IMR-90 (cell line): ENCODE measurements at regions not wholly inside any gene's neighbourhood (a gene's known extent, or its start where the extent isn't known, plus 50 kb on each side); places are given as distances from the start of the nearest gene placed in this dataset.

Source experiments
- ATAC-seq: fragments of 200-7000 bp; cut with Tn5 transposase; 2 replicates; pipeline ENCODE4 v1.9.1; 2020; ENCODE audit warnings: low read depth, mild to moderate bottlenecking, moderate library complexity
- BruUV-seq: library from RNA; stranded (reverse); fragments of 400-500 nt; replicated peaks from 2 replicates; lab custom pipeline; 2021; lab: Mats Ljungman, UMichigan
- CTCF ChIA-PET: fragments of 300-600 bp; formaldehyde crosslinking; extraction: SDS; loops from one replicate; lab custom pipeline; 2021; ENCODE audit warnings: antibody characterized with exemption; lab: Yijun Ruan, JAX
- POLR2A ChIA-PET: fragments of 300-600 bp; sonication (Branson Sonifier 250); formaldehyde crosslinking; loops from one replicate; lab custom pipeline; 2022; ENCODE audit warnings: antibody characterized with exemption; ENCODE audit not compliant: unreplicated experiment; lab: Charles Lee
- DNase-seq: peaks from one replicate; pipeline ENCODE4 v3.0.0; 2013
- H2AFZ ChIP-seq: replicated peaks from 2 replicates; pipeline ENCODE3; 2013; ENCODE audit warnings: low read length, mild to moderate bottlenecking; ENCODE audit not compliant: poor library complexity
- H2AK5ac ChIP-seq: 2 replicates; pipeline ENCODE4 v1.6.1; 2013; ENCODE audit warnings: low read depth, low read length, inconsistent platforms
- H2AK9ac ChIP-seq: replicated peaks from 2 replicates; pipeline ENCODE3; 2013; ENCODE audit warnings: mild to moderate bottlenecking, low read depth, low read length, moderate library complexity; ENCODE audit not compliant: poor library complexity
- H2BK120ac ChIP-seq: 2 replicates; pipeline ENCODE4 v1.6.1; 2013; ENCODE audit warnings: low read depth, low read length, inconsistent platforms
- H2BK15ac ChIP-seq: 3 replicates; pipeline ENCODE4 v1.6.1; 2013; ENCODE audit warnings: low read depth, low read length, inconsistent platforms
- H2BK20ac ChIP-seq: 2 replicates; pipeline ENCODE4 v1.6.1; 2013; ENCODE audit warnings: low read depth, mild to moderate bottlenecking, inconsistent platforms, low read length, moderate library complexity
- H2BK5ac ChIP-seq: 2 replicates; pipeline ENCODE4 v1.6.1; 2013; ENCODE audit warnings: mild to moderate bottlenecking, low read depth, low read length, inconsistent platforms; ENCODE audit not compliant: poor library complexity, severe bottlenecking
- H3K14ac ChIP-seq: replicated peaks from 2 replicates; pipeline ENCODE4 v1.6.1; 2013; ENCODE audit warnings: low read depth, low read length, inconsistent platforms
- H3K18ac ChIP-seq: 2 replicates; pipeline ENCODE4 v1.6.1; 2013; ENCODE audit warnings: low read depth, low read length, control low read depth
- H3K23ac ChIP-seq: 2 replicates; pipeline ENCODE4 v1.6.1; 2013; ENCODE audit warnings: low read depth, low read length, inconsistent platforms
- H3K27ac ChIP-seq: 2 replicates; pipeline ENCODE4 v1.5.1; 2013; ENCODE audit warnings: mild to moderate bottlenecking, control low read depth, low read length; ENCODE audit not compliant: insufficient read depth
- H3K27me3 ChIP-seq: 2 replicates; pipeline ENCODE4 v1.6.1; 2013; ENCODE audit warnings: low read length; ENCODE audit not compliant: control insufficient read depth, insufficient read depth
- H3K36me3 ChIP-seq: 2 replicates; pipeline ENCODE4 v1.6.1; 2013; ENCODE audit warnings: low read length, mixed read lengths; ENCODE audit not compliant: control insufficient read depth, insufficient read depth
- H3K4ac ChIP-seq: 2 replicates; pipeline ENCODE4 v1.6.1; 2013; ENCODE audit warnings: low read depth, low read length, inconsistent platforms
- H3K4me1 ChIP-seq: 2 replicates; pipeline ENCODE4 v1.6.1; 2013; ENCODE audit warnings: low read length, mixed read lengths; ENCODE audit not compliant: control insufficient read depth, insufficient read depth
- H3K4me2 ChIP-seq: 2 replicates; pipeline ENCODE4 v1.6.1; 2013; ENCODE audit warnings: low read depth, mild to moderate bottlenecking, control low read depth, low read length, moderate library complexity
- H3K4me3 ChIP-seq: 2 replicates; pipeline ENCODE4 v1.5.1; 2013; ENCODE audit warnings: low read depth, mild to moderate bottlenecking, control low read depth, low read length, moderate library complexity; ENCODE audit not compliant: insufficient read depth
- H3K56ac ChIP-seq: 2 replicates; pipeline ENCODE4 v1.6.1; 2013; ENCODE audit warnings: low read length, inconsistent platforms; ENCODE audit not compliant: insufficient read depth; ENCODE audit errors: extremely low read depth
- H3K79me1 ChIP-seq, 2 experiments: 2 replicates each; pipeline ENCODE4 v1.6.1; 2013; ENCODE audit warnings: low read length in 2 of 2, inconsistent platforms in 1 of 2, low read depth in 1 of 2
- H3K9ac ChIP-seq: 2 replicates; pipeline ENCODE4 v1.6.1; 2013; ENCODE audit warnings: low read depth, low read length, control low read depth
- H3K9me1 ChIP-seq: 2 replicates; pipeline ENCODE4 v1.6.1; 2013; ENCODE audit warnings: low read length, inconsistent platforms; ENCODE audit not compliant: insufficient read depth
- H3K9me3 ChIP-seq: 2 replicates; pipeline ENCODE4 v1.6.1; 2013; ENCODE audit warnings: low read length; ENCODE audit not compliant: control insufficient read depth, insufficient read depth
- H4K20me1 ChIP-seq: 2 replicates; pipeline ENCODE4 v1.6.1; 2013; ENCODE audit warnings: low read length, inconsistent platforms; ENCODE audit not compliant: insufficient read depth
- H4K5ac ChIP-seq: 2 replicates; pipeline ENCODE4 v1.6.1; 2013; ENCODE audit warnings: mild to moderate bottlenecking, low read depth, low read length, control low read depth
- H4K8ac ChIP-seq, 2 experiments: 2 replicates each; pipeline ENCODE4 v1.6.1; 2013; ENCODE audit warnings: low read depth in 2 of 2, low read length in 2 of 2, control low read depth in 1 of 2, inconsistent platforms in 1 of 2
- H4K91ac ChIP-seq: 2 replicates; pipeline ENCODE4 v1.6.1; 2013; ENCODE audit warnings: low read depth, low read length, inconsistent platforms; ENCODE audit not compliant: insufficient read depth
- MAFK ChIP-seq: IDR thresholded peaks from 2 replicates; pipeline ENCODE4 v1.6.1; 2012; ENCODE audit warnings: low read depth, low read length, improper control_type of control experiment
- MAZ ChIP-seq: IDR thresholded peaks from 2 replicates; pipeline ENCODE4 v1.6.1; 2012; ENCODE audit warnings: low read depth, mild to moderate bottlenecking, low read length, improper control_type of control experiment, moderate library complexity, borderline replicate concordance
- RCOR1 ChIP-seq: IDR thresholded peaks from 2 replicates; pipeline ENCODE4 v1.6.1; 2012; ENCODE audit warnings: mild to moderate bottlenecking, low read length, improper control_type of control experiment; ENCODE audit not compliant: insufficient replicate concordance
- RFX5 ChIP-seq: IDR thresholded peaks from 2 replicates; pipeline ENCODE4 v1.8.0; 2012; ENCODE audit warnings: low read depth, mild to moderate bottlenecking, low read length, moderate library complexity
- WGBS, 2 experiments: methylation state at CpG; one replicate each; pipeline versions ENCODE4 v1.1.5 to v1.1.7; 2013; ENCODE audit warnings: missing lambda C conversion rate in 2 of 2; ENCODE audit not compliant: insufficient read length in 1 of 2; ENCODE audit errors: extremely low coverage in 2 of 2; 5-methylcytosine and 5-hydroxymethylcytosine counted together
- dilution Hi-C: fragments of 300-500 bp; cut with HindIII; formaldehyde crosslinking; loops from one replicate; pipeline ENCODE4 v1.14.3; 2018; ENCODE audit warnings: low sequenced_read_pairs; ENCODE audit not compliant: unreplicated experiment
- in situ Hi-C: fragments of 300-500 bp; cut with MboI; formaldehyde crosslinking; loops from 3 replicates; pipeline ENCODE4 v1.14.3; 2019; ENCODE audit warnings: low sequenced_read_pairs, inconsistent platforms, mixed read lengths
- intact Hi-C: fragments of 100-400 bp; cut with micrococcal nuclease; formaldehyde crosslinking; loops from 2 replicates; pipeline ENCODE4 v1.10.0; 2022

- intact Hi-C loops (no loop called here), in situ Hi-C loops (no loop called here), dilution Hi-C loops (no loop called here)
- Histone ChIP-seq H3K9ac (no peak overlapping the region), H4K8ac (no peak overlapping the region), H2BK5ac (no peak overlapping the region), H2AK9ac (no peak overlapping the region), H2BK15ac (no peak overlapping the region), H2BK120ac (no peak overlapping the region), H3K36me3 (no peaks in the 10 kb centered on the region), H3K9me1 (no peaks in the 10 kb centered on the region), H3K4me3 (no peak overlapping the region), H2BK20ac (no peak overlapping the region), H3K4me2 (no peak overlapping the region), H3K27ac (no peak overlapping the region), H3K79me1 (no peaks in the 10 kb centered on the region), H3K9me3 (peaks cover 36% of the 10 kb centered on the region), H3K27me3 (no peaks in the 10 kb centered on the region), H4K5ac (no peak overlapping the region), H3K23ac (no peak overlapping the region), H2AFZ (no peak overlapping the region), H3K4ac (no peak overlapping the region), H3K14ac (no peak overlapping the region), H3K18ac (no peak overlapping the region), H3K56ac (no peak overlapping the region), H2AK5ac (no peak overlapping the region), H3K4me1 (no peaks in the 10 kb centered on the region), H4K91ac (no peak overlapping the region), H4K20me1 (no peaks in the 10 kb centered on the region)
- ATAC-seq (no peak), DNase-seq (no peak)
- WGBS, 2 experiments = no CpG with 5 or more reads among the region's 2 CpGs
- BruUV-seq = no TSS peak
- TF ChIP-seq MAFK (no peak), MAZ (no peak), RCOR1 (no peak), RFX5 (no peak)
- CTCF ChIA-PET = no interaction called here
- POLR2A ChIA-PET = no interaction called here
These were observed 401.9 kb upstream of the MKI67 start for GRCh38 chr10:128528167-128528566.
